ENCODE measurements at regions not wholly inside any gene's neighbourhood (a gene's known extent, or its start where the extent isn't known, plus 50 kb on each side); places are given as distances from the start of the nearest gene placed in this dataset.

DNA sequence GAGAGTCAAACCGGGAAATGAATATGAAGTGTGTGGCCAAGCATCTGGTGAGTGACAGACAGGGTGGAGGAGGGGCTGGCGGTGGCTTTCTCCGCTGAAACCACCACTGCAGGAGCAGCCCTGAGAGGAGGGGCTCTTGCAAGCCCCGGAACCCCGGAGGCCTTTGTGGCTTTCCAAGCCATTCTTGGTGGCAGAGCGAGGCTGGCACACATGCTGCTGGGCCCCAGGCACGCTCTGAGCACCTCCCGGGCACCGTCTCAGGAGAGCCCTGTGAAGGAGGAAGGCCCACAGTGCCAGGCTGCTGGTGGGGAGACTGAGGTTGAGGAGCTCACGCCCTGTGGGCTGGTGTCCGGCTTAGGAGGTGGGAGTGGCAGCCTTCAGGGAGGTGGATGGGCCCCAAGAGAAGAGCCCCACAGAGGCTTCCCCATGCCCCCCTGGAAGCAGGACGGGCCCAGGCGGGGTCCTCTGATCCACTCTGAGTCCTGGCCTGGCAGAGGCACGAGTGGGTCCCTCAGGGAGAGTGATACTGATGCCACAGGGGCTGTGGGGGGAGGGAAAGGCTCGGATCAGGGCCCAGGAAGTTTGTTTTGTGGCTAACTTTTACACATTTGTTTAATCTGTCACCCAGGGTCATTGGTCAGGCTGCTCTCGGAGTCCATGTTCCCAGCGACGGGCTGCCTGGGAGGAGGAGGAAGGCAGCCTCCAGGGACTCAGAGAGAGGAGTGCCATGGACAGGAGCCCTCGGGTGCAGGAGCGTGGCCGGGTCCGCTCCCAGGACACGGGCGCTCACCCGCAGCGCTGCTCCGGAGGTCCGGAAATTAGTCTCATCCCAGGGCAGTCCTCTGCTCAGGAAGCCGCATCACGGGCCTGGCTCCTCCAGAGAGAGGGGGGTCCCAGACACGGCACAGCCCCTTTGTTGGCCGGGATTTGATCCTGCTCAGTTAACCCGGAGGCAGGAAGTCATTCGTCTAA, 170.7 kb downstream of the ERMARD start:
- TF ChIP-seq, protein P1, sequence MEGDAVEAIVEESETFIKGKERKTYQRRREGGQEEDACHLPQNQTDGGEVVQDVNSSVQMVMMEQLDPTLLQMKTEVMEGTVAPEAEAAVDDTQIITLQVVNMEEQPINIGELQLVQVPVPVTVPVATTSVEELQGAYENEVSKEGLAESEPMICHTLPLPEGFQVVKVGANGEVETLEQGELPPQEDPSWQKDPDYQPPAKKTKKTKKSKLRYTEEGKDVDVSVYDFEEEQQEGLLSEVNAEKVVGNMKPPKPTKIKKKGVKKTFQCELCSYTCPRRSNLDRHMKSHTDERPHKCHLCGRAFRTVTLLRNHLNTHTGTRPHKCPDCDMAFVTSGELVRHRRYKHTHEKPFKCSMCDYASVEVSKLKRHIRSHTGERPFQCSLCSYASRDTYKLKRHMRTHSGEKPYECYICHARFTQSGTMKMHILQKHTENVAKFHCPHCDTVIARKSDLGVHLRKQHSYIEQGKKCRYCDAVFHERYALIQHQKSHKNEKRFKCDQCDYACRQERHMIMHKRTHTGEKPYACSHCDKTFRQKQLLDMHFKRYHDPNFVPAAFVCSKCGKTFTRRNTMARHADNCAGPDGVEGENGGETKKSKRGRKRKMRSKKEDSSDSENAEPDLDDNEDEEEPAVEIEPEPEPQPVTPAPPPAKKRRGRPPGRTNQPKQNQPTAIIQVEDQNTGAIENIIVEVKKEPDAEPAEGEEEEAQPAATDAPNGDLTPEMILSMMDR (IDR thresholded peaks at IDR 0.05) = no peak
- TF ChIP-seq POLR2A (IDR thresholded peaks at IDR 0.05) = no peak
- no peak for TF ChIP-seq POLR2AphosphoS5 (IDR thresholded peaks at IDR 0.05)
- no peak for TF ChIP-seq EP300 (IDR thresholded peaks at IDR 0.05)

All from upper lobe of left lung (tissue), 4 donors.